ENCODE measurements at regions not wholly inside any gene's neighbourhood (a gene's known extent, or its start where the extent isn't known, plus 50 kb on each side); places are given as distances from the start of the nearest gene placed in this dataset.
A peak's percentile ranks its signal among the peaks of the same experiment; 100 is the strongest.
"Not testable (repeated sequence)": the region's sequence is repeated elsewhere in the genome, so short reads cannot be mapped to it uniquely, and the experiment has no call there.

GRCh38 chr1:149321732-149322016 is 153.2 kb upstream of the NBPF19 start:
- DNase-seq (ENCODE audit: low spot score); in situ Hi-C loops (cut with HindIII; ENCODE audit: low sequenced_read_pairs): not testable (repeated sequence)

- in situ Hi-C loops (cut with HindIII; ENCODE audit: low sequenced_read_pairs); DNase-seq (ENCODE audit: low spot score): not testable (repeated sequence)
Observed at GRCh38 chr1:149330081-149330335, 144.8 kb upstream of the NBPF19 start.

DNA sequence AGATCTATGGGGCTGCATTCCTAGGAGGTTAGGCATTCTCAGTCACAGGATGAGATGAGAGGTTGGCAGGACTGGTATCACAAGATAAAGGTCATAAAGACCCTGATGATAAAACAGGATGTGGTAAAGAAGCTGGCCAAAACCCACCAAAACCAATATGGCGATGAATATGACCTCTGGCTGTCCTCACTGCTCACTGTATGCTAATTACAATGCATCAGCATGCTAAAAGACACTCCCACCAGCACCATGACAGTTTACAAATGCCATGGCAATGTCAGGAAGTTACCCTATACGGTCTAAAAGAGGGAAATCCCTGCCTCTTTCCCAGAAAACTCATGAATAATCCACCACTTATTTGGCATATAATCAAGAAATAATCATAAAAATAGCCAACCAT is 138.8 kb upstream of the NBPF19 start:
- in situ Hi-C loops (cut with HindIII; ENCODE audit: low sequenced_read_pairs); DNase-seq (ENCODE audit: low spot score): not testable (repeated sequence)

- DNase-seq (ENCODE audit: low spot score); in situ Hi-C loops (cut with HindIII; ENCODE audit: low sequenced_read_pairs): not testable (repeated sequence)
Observed at GRCh38 chr1:149338221-149338691, 136.6 kb upstream of the NBPF19 start.

DNA sequence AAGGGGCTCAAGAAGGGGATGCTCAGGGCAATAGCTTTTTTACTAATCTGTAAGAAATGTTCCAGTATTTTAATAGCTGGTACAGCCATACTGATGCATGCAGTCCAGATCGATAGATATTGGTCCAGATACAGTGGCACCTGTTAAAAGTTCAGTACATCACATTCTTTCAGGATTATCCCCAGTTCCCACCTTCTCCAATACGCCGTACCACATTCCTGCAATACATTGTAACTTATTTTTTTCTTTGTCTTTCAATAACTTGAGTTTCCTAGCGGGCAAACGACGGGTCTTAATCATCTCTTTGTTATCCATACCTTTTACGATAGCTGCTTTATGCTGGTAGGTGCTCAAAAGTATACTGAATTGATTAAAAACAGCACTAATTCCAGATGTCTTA is 136.1 kb upstream of the NBPF19 start:
- DNase-seq (ENCODE audit: low spot score); in situ Hi-C loops (cut with HindIII; ENCODE audit: low sequenced_read_pairs): not testable (repeated sequence)

- in situ Hi-C loops (cut with HindIII; ENCODE audit: low sequenced_read_pairs); DNase-seq (ENCODE audit: low spot score): not testable (repeated sequence)
Observed at GRCh38 chr1:149349448-149349847, 125.4 kb upstream of the NBPF19 start.

- in situ Hi-C loops (cut with HindIII; ENCODE audit: low sequenced_read_pairs), result not testable (repeated sequence)
Observed at GRCh38 chr1:149352205-149352604, 122.6 kb upstream of the NBPF19 start.

GRCh38 chr1:149354579-149354978 is 120.3 kb upstream of the NBPF19 start:
- in situ Hi-C loops (cut with HindIII; ENCODE audit: low sequenced_read_pairs); DNase-seq (ENCODE audit: low spot score): not testable (repeated sequence)

More at GRCh38 chr1:149352205-149352604, 122.6 kb upstream of the NBPF19 start:
- not testable (repeated sequence) for DNase-seq (ENCODE audit: low spot score)

GRCh38 chr1:149355748-149356147 is 119.1 kb upstream of the NBPF19 start:
- DNase-seq (ENCODE audit: low spot score); in situ Hi-C loops (cut with HindIII; ENCODE audit: low sequenced_read_pairs): not testable (repeated sequence)

- in situ Hi-C loops (cut with HindIII; ENCODE audit: low sequenced_read_pairs); DNase-seq (ENCODE audit: low spot score): not testable (repeated sequence)
Observed at GRCh38 chr1:149356152-149356551, 118.7 kb upstream of the NBPF19 start.

DNA sequence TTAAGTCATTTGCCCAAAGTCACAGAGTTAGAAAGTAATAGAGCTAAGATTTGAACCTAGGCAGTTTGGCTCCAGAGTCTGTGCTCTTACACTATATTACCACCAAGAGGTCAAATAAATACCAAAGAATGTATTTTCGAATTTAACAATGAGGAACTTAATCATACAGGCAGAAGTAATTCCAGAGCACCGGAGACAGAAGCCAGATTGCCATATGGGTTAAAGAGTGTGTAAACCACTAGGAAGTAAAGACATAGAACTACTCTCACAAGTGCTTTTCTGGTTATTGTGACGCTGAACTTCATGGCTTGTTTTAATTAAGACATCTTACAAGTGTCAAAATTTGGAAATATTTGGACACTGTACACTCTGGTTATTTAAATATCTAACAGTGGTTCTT is 114.5 kb upstream of the NBPF19 start:
- in situ Hi-C loops (cut with HindIII; ENCODE audit: low sequenced_read_pairs); DNase-seq (ENCODE audit: low spot score): not testable (repeated sequence)

GRCh38 chr1:149361310-149361709 is 113.5 kb upstream of the NBPF19 start:
- in situ Hi-C loops (cut with HindIII; ENCODE audit: low sequenced_read_pairs); DNase-seq (ENCODE audit: low spot score): not testable (repeated sequence)

DNA sequence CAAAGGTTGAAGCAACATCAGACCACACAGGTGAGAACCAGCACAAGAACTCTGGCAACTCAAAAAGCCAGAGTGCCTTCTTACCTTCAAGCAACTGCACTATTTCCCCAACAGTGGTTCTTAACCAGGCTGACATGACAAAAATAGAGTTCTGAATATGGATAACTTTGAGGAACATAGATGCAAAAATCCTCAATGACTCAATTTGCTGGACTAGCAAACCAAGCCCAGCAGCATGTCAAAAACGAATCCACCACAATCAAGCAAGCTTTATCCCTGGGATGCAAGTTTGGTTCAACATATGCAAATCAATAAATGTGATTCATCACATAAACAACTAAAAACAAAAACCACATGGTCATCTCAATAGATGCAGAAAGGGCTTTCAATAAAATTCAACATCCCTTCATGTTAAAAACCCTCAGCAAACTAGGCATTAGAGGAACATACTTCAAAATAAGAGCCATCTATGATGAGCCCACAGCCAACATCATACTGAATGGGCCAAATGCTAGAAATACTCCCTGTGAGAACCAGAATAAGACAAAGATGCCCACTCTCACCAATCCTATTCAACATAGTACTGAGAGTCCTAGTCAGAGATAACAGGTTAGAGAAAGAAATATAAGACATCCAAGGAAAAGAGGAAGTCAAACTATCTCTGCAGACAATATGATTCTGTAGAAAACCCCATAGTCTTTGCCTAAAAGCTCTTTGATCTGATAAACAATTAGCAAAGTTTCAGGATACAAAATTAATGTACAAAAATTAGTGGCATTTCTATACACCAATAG is 110.5 kb upstream of the NBPF19 start:
- in situ Hi-C loops (cut with HindIII; ENCODE audit: low sequenced_read_pairs); DNase-seq (ENCODE audit: low spot score): not testable (repeated sequence)

GRCh38 chr1:149366402-149366801 is 108.4 kb upstream of the NBPF19 start:
- in situ Hi-C loops (cut with HindIII; ENCODE audit: low sequenced_read_pairs); DNase-seq (ENCODE audit: low spot score): not testable (repeated sequence)

DNA sequence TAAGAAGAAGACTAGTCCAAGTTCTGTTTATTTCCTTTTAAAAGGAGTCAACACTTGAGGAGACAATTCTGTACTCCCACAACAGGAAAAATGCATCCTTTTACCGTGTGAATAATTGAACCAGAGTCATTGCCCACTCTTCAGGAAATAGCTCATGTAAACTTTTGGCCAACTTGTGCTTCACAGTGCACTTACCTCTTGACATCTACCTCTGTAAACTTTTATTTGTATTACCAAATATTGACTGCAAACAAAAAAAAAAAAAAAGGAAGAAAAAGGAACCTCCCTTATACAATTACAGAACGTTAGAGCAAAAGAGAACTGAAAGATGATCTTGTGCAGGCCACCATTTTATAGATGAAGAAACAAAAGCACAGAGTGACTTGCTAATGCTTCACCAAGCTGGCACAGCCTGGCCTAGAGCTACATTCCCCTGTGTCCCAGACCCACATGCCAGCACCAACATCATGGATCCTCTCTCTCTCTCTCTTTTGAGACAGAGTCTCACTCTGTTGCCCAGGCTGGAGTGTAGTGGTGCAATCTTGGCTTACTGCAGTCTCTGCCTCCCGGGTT is 107.3 kb upstream of the NBPF19 start:
- DNase-seq (ENCODE audit: low spot score); in situ Hi-C loops (cut with HindIII; ENCODE audit: low sequenced_read_pairs): not testable (repeated sequence)

- in situ Hi-C loops (cut with HindIII; ENCODE audit: low sequenced_read_pairs); DNase-seq (ENCODE audit: low spot score): not testable (repeated sequence)
Observed at GRCh38 chr1:149368337-149368736, 106.5 kb upstream of the NBPF19 start.

DNA sequence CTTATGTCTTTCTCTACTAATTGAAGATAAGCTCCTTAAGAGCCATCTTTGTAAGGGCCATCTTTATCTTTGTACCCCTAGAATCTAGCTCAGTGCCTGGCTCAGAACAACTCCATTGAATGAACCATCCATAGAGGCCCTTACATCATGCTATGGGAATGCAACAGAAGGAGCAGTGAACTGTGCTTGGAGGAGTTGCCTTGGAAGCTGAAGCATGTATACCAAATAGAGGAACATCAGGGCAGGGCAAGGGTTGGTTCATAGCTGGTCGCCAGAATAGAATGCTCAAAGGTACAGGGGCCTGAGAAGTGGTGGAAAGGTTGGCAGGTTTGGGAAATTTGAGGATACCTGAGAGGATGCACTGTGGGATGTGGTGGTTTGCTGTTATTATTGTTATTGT is 105.8 kb upstream of the NBPF19 start:
- in situ Hi-C loops (cut with HindIII; ENCODE audit: low sequenced_read_pairs), result not testable (repeated sequence)

GRCh38 chr1:149371955-149372354 is 102.9 kb upstream of the NBPF19 start:
- in situ Hi-C loops (cut with HindIII; ENCODE audit: low sequenced_read_pairs); DNase-seq (ENCODE audit: low spot score): not testable (repeated sequence)

More for the DNA sequence above, 105.8 kb upstream of the NBPF19 start:
- DNase-seq (ENCODE audit: low spot score), result not testable (repeated sequence)

DNA sequence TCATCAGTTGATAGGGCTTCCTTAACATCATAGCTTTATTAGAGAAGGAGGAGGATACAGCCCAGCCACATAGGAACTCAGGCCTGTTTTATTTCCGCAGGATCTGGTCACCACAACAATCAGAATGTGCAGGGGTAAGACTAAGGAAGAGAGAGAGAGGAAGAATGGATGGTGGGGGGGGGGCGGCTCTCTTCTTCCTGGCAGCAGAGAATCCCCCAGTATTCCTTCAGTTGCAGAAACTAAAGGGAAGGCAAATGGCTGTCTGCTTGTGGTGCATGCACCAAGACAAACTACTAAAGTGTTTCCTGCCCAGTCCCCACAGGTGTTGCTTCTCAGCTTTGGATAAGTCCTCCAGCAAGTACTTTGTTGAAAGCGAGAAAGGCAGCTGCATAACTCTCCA is 96.4 kb upstream of the NBPF19 start:
- in situ Hi-C loops (cut with HindIII; ENCODE audit: low sequenced_read_pairs); DNase-seq (ENCODE audit: low spot score): not testable (repeated sequence)

DNA sequence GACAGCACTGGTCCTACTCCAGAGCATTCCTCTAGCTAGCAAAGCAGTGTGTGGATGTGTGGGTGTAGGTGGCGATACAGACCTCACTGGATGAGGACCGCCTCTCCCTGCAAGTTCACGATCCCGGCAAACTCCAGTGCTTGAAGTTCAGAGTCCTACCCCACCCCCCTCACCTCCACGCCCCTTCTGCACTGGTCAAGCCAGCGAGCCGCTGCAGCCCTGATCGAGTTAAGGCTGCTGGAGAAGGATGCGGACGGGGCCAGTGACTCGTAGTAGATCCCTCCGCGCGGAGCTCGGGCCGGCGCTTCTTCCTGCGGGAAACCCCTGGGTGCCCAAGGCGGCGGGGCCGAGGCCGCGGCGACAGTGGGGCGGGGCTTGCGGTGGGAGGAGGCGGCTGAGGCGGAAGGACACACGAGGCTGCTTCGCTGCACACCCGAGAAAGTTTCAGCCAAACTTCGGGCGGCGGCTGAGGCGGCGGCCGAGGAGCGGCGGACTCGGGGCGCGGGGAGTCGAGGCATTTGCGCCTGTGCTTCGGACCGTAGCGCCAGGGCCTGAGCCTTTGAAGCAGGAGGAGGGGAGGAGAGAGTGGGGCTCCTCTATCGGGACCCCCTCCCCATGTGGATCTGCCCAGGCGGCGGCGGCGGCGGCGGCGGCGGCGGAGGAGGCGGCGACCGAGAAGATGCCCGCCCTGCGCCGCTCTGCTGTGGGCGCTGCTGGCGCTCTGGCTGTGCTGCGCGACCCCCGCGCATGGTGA is 84.5 kb upstream of the NBPF19 start:
- peak; percentile 62 for DNase-seq (ENCODE audit: low spot score)
- in situ Hi-C loops (cut with HindIII; ENCODE audit: low sequenced_read_pairs), result not testable (repeated sequence)

Data from G401 (cell line).